Body of pancreas (tissue), 4 donors: ENCODE measurements at regions not wholly inside any gene's neighbourhood (a gene's known extent, or its start where the extent isn't known, plus 50 kb on each side); places are given as distances from the start of the nearest gene placed in this dataset.

Experiments used
- POLR2A ChIP-seq, 3 donors: fragments of 450-650 bp; IDR thresholded peaks; one replicate each; pipeline ENCODE4 v1.6.1; 2016; ENCODE audit warnings: antibody characterized with exemption in 3 of 3, mild to moderate bottlenecking in 2 of 3
- TF ChIP-seq, protein P1 (sequence below), 7 experiments: fragments of 450-650 bp in 4 of 7; fragments of 200-600 bp in 3 of 7; sonication (generic) in 3 of 7; IDR thresholded peaks; one replicate each; pipeline ENCODE4 v1.5.1; 2016 to 2019; ENCODE audit warnings: antibody characterized with exemption in 7 of 7

DNA sequence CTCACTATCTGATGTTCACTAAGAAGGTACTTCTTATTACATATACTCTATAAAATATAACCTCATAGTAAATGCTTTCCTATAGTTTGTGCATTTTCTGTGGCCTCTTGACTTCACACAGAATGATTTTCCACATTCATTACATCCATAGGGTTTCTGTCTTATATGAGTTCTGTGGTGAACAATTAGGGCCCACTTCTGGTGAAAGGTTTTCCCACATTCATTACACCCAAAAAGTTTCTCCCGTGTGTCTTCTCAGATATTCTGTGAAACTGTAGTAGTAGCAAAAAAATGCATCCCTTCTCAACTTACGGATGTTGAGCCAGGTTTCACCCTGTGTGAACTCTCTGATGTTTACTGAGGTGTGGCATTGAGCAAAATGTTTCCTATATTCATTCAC lies 119.3 kb downstream of the ZNF33B start:
- TF ChIP-seq, protein P1, sequence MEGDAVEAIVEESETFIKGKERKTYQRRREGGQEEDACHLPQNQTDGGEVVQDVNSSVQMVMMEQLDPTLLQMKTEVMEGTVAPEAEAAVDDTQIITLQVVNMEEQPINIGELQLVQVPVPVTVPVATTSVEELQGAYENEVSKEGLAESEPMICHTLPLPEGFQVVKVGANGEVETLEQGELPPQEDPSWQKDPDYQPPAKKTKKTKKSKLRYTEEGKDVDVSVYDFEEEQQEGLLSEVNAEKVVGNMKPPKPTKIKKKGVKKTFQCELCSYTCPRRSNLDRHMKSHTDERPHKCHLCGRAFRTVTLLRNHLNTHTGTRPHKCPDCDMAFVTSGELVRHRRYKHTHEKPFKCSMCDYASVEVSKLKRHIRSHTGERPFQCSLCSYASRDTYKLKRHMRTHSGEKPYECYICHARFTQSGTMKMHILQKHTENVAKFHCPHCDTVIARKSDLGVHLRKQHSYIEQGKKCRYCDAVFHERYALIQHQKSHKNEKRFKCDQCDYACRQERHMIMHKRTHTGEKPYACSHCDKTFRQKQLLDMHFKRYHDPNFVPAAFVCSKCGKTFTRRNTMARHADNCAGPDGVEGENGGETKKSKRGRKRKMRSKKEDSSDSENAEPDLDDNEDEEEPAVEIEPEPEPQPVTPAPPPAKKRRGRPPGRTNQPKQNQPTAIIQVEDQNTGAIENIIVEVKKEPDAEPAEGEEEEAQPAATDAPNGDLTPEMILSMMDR (IDR thresholded peaks at IDR 0.05): no peak
- TF ChIP-seq POLR2A (IDR thresholded peaks at IDR 0.05): no peak
